Gastrocnemius medialis (tissue), 4 donors: ENCODE measurements at regions not wholly inside any gene's neighbourhood (a gene's known extent, or its start where the extent isn't known, plus 50 kb on each side); places are given as distances from the start of the nearest gene placed in this dataset.

ENCODE experiments used
- CTCF ChIP-seq, 5 experiments: fragments of 450-650 bp in 3 of 5; fragments of 200-600 bp in 2 of 5; sonication (generic) in 2 of 5; IDR thresholded peaks in 4 of 5; conservative IDR thresholded peaks in 1 of 5; 1 replicate in 4 of 5; 2 replicates in 1 of 5; pipeline ENCODE4 v1.5.1; 2016 to 2019; ENCODE audit warnings: antibody characterized with exemption in 5 of 5, mild to moderate bottlenecking in 3 of 5, moderate library complexity in 3 of 5
- POLR2A ChIP-seq, 2 donors: fragments of 450-650 bp; IDR thresholded peaks; one replicate each; pipeline ENCODE4 v1.6.1; 2017; ENCODE audit warnings: antibody characterized with exemption in 2 of 2, mild to moderate bottlenecking in 2 of 2, moderate library complexity in 2 of 2

- TF ChIP-seq CTCF (IDR thresholded peaks at IDR 0.05 in 4 of 5, conservative IDR thresholded peaks at IDR 0.05 in 1 of 5) = no peak
- TF ChIP-seq POLR2A (IDR thresholded peaks at IDR 0.05) = no peak
These were observed 164.4 kb upstream of the EPHA5 start for GRCh38 chr4:65834707-65835106.
